ENCODE measurements at regions not wholly inside any gene's neighbourhood (a gene's known extent, or its start where the extent isn't known, plus 50 kb on each side); places are given as distances from the start of the nearest gene placed in this dataset.

GRCh38 chr6:81304466-81304865 is 448.0 kb downstream of the TENT5A start:
- intact Hi-C loops (cut with DNase I), result no loop called here
- no peak for ATAC-seq

GRCh38 chr6:81300961-81301360 is 451.5 kb downstream of the TENT5A start:
- H3K36me3 ChIP-seq (ENCODE audit: insufficient read depth in 1 of 2, low read depth in 1 of 2), result no peaks in the 10 kb centered on the region
- H3K4me3 ChIP-seq, result no peak overlapping the region
- no peaks in the 10 kb centered on the region for H3K9me3 ChIP-seq
- H3K4me1 ChIP-seq, result no peaks in the 10 kb centered on the region
- WGBS, 3 donors, result 46 to 56% (median 47%) methylated on average over 1 of the region's 1 CpG
- TF ChIP-seq CTCF (IDR thresholded peaks at IDR 0.05), result no peak
- intact Hi-C loops (cut with DNase I), result no loop called here
- no peak overlapping the region for H3K27ac ChIP-seq
- DNase-seq (no peak), ATAC-seq (no peak)
- no peaks in the 10 kb centered on the region for H3K27me3 ChIP-seq (ENCODE audit: insufficient read depth in 3 of 3, low read length in 2 of 3)

More at GRCh38 chr6:81304466-81304865, 448.0 kb downstream of the TENT5A start:
- DNase-seq, result no peak
- H3K9me3 ChIP-seq, result no peaks in the 10 kb centered on the region
- H3K4me1 ChIP-seq, result no peaks in the 10 kb centered on the region
- no peaks in the 10 kb centered on the region for H3K36me3 ChIP-seq (ENCODE audit: insufficient read depth in 1 of 2, low read depth in 1 of 2)
- H3K27me3 ChIP-seq (ENCODE audit: insufficient read depth in 3 of 3, low read length in 2 of 3), result no peaks in the 10 kb centered on the region
- no peak overlapping the region for H3K27ac ChIP-seq
- TF ChIP-seq CTCF (IDR thresholded peaks at IDR 0.05), result no peak
- 62 to 65% (median 63%) methylated on average over 1 of the region's 1 CpG for WGBS, 3 donors
- H3K4me3 ChIP-seq, result no peak overlapping the region

GRCh38 chr6:81298751-81299150 is 453.7 kb downstream of the TENT5A start:
- no peaks in the 10 kb centered on the region for H3K4me1 ChIP-seq
- no peaks in the 10 kb centered on the region for H3K27me3 ChIP-seq (ENCODE audit: insufficient read depth in 3 of 3, low read length in 2 of 3)
- no peak overlapping the region for H3K4me3 ChIP-seq
- intact Hi-C loops (cut with DNase I), result no loop called here
- no peaks in the 10 kb centered on the region for H3K9me3 ChIP-seq
- no peak for TF ChIP-seq CTCF (IDR thresholded peaks at IDR 0.05)
- no peak overlapping the region for H3K27ac ChIP-seq
- no peak for ATAC-seq
- WGBS, 3 donors, result 54 to 60% (median 58%) methylated on average over 3 of the region's 3 CpGs
- no peaks in the 10 kb centered on the region for H3K36me3 ChIP-seq (ENCODE audit: insufficient read depth in 1 of 2, low read depth in 1 of 2)
- no peak for DNase-seq

- no peaks in the 10 kb centered on the region for H3K4me1 ChIP-seq
- H3K36me3 ChIP-seq (ENCODE audit: insufficient read depth in 1 of 2, low read depth in 1 of 2), result no peaks in the 10 kb centered on the region
Observed at GRCh38 chr6:81295310-81295709, 457.2 kb downstream of the TENT5A start.

More at GRCh38 chr6:81295310-81295709, 457.2 kb downstream of the TENT5A start:
- TF ChIP-seq CTCF (IDR thresholded peaks at IDR 0.05), result no peak
- Histone ChIP-seq H3K9me3 (no peaks in the 10 kb centered on the region), H3K4me3 (no peak overlapping the region), H3K27ac (no peak overlapping the region), H3K27me3 (ENCODE audit: insufficient read depth in 3 of 3, low read length in 2 of 3) (no peaks in the 10 kb centered on the region)
- ATAC-seq (no peak), DNase-seq (no peak)
- intact Hi-C loops (cut with DNase I), result no loop called here

Measured in psoas muscle (tissue), 7 donors.